PC-3 (cell line): ENCODE measurements at regions not wholly inside any gene's neighbourhood (a gene's known extent, or its start where the extent isn't known, plus 50 kb on each side); places are given as distances from the start of the nearest gene placed in this dataset.
A peak's percentile ranks its signal among the peaks of the same experiment; 100 is the strongest.

Experiments used
- ATAC-seq: fragments of 200-7000 bp; cut with Tn5 transposase; 2 replicates; pipeline ENCODE4 v1.9.1; 2020; ENCODE audit warnings: mild to moderate bottlenecking, moderate library complexity
- BruUV-seq: library from RNA; stranded (reverse); fragments of 400-500 nt; replicated peaks from 2 replicates; lab custom pipeline; 2021; lab: Mats Ljungman, UMichigan
- CTCF ChIA-PET: fragments of 300-600 bp; sonication (Branson Sonifier 250); formaldehyde crosslinking; loops from one replicate; lab custom pipeline; 2022; ENCODE audit warnings: antibody characterized with exemption; lab: Charles Lee
- POLR2A ChIA-PET: fragments of 300-600 bp; sonication (Branson Sonifier 250); formaldehyde crosslinking; loops from one replicate; lab custom pipeline; 2022; ENCODE audit warnings: antibody characterized with exemption; ENCODE audit not compliant: unreplicated experiment; lab: Charles Lee
- DNase-seq: peaks from one replicate; pipeline ENCODE4 v3.0.0-alpha.2; 2015
- H2AFZ ChIP-seq: fragments of 300-600 bp; sonication (generic); 2 replicates; pipeline ENCODE4 v1.6.0; 2016; ENCODE audit warnings: antibody characterized with exemption, low read length
- H3F3A ChIP-seq: fragments of 300-600 bp; sonication (generic); one replicate; pipeline ENCODE4 v1.6.0; 2017; ENCODE audit warnings: antibody characterized with exemption, low read length, control low read depth, mild to moderate bottlenecking; ENCODE audit not compliant: unreplicated experiment
- H3K27ac ChIP-seq: fragments of 300-600 bp; sonication (generic); 2 replicates; pipeline ENCODE4 v1.5.1; 2016; ENCODE audit warnings: mild to moderate bottlenecking, low read length
- H3K27me3 ChIP-seq: fragments of 300-600 bp; sonication (generic); 2 replicates; pipeline ENCODE4 v1.6.1; 2016; ENCODE audit warnings: low read length, mixed read lengths
- H3K36me3 ChIP-seq: fragments of 300-600 bp; sonication (generic); 2 replicates; pipeline ENCODE4 v1.6.1; 2016; ENCODE audit warnings: low read depth, mixed run types, low read length, mixed read lengths
- H3K4me1 ChIP-seq: fragments of 300-600 bp; sonication (generic); 2 replicates; pipeline ENCODE4 v1.5.1; 2016; ENCODE audit warnings: low read length; ENCODE audit not compliant: insufficient read depth
- H3K4me2 ChIP-seq: fragments of 300-600 bp; sonication (generic); 2 replicates; pipeline ENCODE4 v1.6.0; 2016; ENCODE audit warnings: low read length
- H3K4me3 ChIP-seq: fragments of 300-600 bp; sonication (generic); 2 replicates; pipeline ENCODE4 v1.5.1; 2016; ENCODE audit warnings: mild to moderate bottlenecking, low read length, mixed read lengths
- H3K79me2 ChIP-seq: fragments of 300-600 bp; sonication (generic); 2 replicates; pipeline ENCODE4 v1.6.1; 2017; ENCODE audit warnings: low read length, mixed read lengths
- H3K9ac ChIP-seq: fragments of 300-600 bp; sonication (generic); 2 replicates; pipeline ENCODE4 v1.6.0; 2016; ENCODE audit warnings: mild to moderate bottlenecking, low read length
- H3K9me2 ChIP-seq: fragments of 300-600 bp; sonication (generic); replicated peaks from 2 replicates; pipeline ENCODE4 v1.6.1; 2016; ENCODE audit warnings: mixed run types, low read length, mixed read lengths
- H3K9me3 ChIP-seq: fragments of 300-600 bp; sonication (generic); 2 replicates; pipeline ENCODE4 v1.6.1; 2016; ENCODE audit warnings: low read length, mixed read lengths
- H4K20me1 ChIP-seq: fragments of 300-600 bp; sonication (generic); 2 replicates; pipeline ENCODE4 v1.6.1; 2016; ENCODE audit warnings: low read length, mixed read lengths
- EZH2 ChIP-seq: fragments of 300-600 bp; sonication (generic); IDR thresholded peaks from one replicate; pipeline ENCODE4 v1.6.1; 2017; ENCODE audit warnings: antibody characterized with exemption, mild to moderate bottlenecking, low read length; ENCODE audit not compliant: unreplicated experiment
- EZH2phosphoT487 ChIP-seq: fragments of 300-600 bp; sonication (generic); IDR thresholded peaks from 2 replicates; pipeline ENCODE4 v1.6.1; 2018; ENCODE audit warnings: mild to moderate bottlenecking, antibody characterized with exemption, low read length, borderline replicate concordance
- intact Hi-C: fragments of 100-400 bp; cut with micrococcal nuclease; formaldehyde crosslinking; loops from 2 replicates; pipeline ENCODE4 v1.9.0; 2023
- TF ChIP-seq, protein P1 (sequence below): fragments of 300-600 bp; sonication (generic); conservative IDR thresholded peaks from 2 replicates; pipeline ENCODE4 v1.5.1; 2017; ENCODE audit warnings: antibody characterized with exemption, low read depth, mild to moderate bottlenecking, low read length

DNA sequence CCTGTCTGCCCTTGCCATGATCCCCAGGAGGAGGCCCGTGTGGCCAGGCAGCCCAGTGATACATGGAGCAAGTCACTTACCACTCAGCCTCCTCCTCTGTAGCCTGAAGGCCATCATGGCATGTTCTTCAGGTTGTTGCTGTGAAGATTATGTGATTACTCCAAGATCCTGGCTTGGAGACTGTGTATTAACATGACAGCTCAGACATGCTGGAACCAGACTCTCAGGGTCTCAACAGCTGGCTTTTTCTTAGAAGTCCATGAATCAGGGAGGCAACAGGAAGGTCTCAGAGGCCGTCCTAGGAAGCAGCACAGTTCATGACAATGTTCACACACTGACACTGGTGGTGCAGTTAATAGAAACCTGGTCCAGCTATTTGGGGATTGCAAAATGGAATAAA is 158.6 kb upstream of the TWIST2 start:
- H2AFZ ChIP-seq: no peak overlapping the region
- H3K27me3 ChIP-seq: no peaks in the 10 kb centered on the region
- H3K9me3 ChIP-seq: no peaks in the 10 kb centered on the region
- no peak overlapping the region for H3K4me3 ChIP-seq
- no peak overlapping the region for H3K4me2 ChIP-seq
- no peaks in the 10 kb centered on the region for H4K20me1 ChIP-seq
- peaks cover 18% of the 10 kb centered on the region for H3K4me1 ChIP-seq
- intact Hi-C loops: no loop called here
- H3K9me2 ChIP-seq: no peaks in the 10 kb centered on the region
- H3K79me2 ChIP-seq: no peaks in the 10 kb centered on the region
- POLR2A ChIA-PET: no interaction called here
- H3K9ac ChIP-seq: no peak overlapping the region
- ATAC-seq: no peak
- no peak overlapping the region for H3K27ac ChIP-seq
- CTCF ChIA-PET: no interaction called here
- TF ChIP-seq EZH2phosphoT487 (no peak), EZH2 (no peak)
- TF ChIP-seq, protein P1, sequence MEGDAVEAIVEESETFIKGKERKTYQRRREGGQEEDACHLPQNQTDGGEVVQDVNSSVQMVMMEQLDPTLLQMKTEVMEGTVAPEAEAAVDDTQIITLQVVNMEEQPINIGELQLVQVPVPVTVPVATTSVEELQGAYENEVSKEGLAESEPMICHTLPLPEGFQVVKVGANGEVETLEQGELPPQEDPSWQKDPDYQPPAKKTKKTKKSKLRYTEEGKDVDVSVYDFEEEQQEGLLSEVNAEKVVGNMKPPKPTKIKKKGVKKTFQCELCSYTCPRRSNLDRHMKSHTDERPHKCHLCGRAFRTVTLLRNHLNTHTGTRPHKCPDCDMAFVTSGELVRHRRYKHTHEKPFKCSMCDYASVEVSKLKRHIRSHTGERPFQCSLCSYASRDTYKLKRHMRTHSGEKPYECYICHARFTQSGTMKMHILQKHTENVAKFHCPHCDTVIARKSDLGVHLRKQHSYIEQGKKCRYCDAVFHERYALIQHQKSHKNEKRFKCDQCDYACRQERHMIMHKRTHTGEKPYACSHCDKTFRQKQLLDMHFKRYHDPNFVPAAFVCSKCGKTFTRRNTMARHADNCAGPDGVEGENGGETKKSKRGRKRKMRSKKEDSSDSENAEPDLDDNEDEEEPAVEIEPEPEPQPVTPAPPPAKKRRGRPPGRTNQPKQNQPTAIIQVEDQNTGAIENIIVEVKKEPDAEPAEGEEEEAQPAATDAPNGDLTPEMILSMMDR: no peak
- peaks cover 5% of the 10 kb centered on the region for H3F3A ChIP-seq
- no peaks in the 10 kb centered on the region for H3K36me3 ChIP-seq
- no peak for DNase-seq
- BruUV-seq: no TSS peak

DNA sequence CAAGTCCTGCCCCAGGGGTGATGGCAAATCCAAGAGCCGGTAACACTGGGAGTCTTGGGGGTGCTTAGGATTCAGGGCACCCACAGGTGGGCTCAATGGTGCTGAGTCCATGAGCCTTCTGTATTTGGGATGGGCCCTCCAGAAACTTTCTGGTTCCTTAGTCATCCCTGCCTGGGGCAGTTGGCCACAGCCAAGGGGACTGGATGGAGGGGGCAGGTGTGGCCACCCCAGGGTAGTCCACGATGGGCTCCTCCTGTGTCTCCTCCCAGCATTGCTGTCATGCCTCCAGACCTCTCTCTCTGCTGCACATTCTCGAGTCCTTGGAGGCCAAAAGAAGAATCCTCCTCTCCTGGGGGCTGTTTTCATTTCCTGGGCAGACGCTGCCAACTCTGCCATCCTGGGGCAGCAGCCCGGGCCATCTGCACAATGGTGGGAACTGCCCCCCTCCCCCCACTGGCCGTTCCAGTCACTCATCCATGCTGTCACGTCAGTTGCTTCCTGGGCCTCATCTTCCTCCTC is 158.0 kb upstream of the TWIST2 start:
- Histone ChIP-seq H3K27me3 (no peaks in the 10 kb centered on the region), H2AFZ (no peak overlapping the region), H3K9me2 (no peaks in the 10 kb centered on the region), H3K9ac (no peak overlapping the region), H3K4me2 (no peak overlapping the region), H3K79me2 (no peaks in the 10 kb centered on the region), H3K4me3 (no peak overlapping the region), H3F3A (peaks cover 5% of the 10 kb centered on the region), H3K4me1 (peaks cover 15% of the 10 kb centered on the region), H4K20me1 (no peaks in the 10 kb centered on the region), H3K9me3 (no peaks in the 10 kb centered on the region), H3K27ac (no peak overlapping the region), H3K36me3 (no peaks in the 10 kb centered on the region)
- CTCF ChIA-PET: no interaction called here
- DNase-seq (no peak), ATAC-seq (no peak)
- TF ChIP-seq, protein P1: 0 out of 2 replicates have a peak, but pooled peaks have one; percentile 9
- TF ChIP-seq EZH2phosphoT487: no peak
- TF ChIP-seq EZH2: no peak
- no TSS peak for BruUV-seq
- POLR2A ChIA-PET: no interaction called here
- intact Hi-C loops: no loop called here

DNA sequence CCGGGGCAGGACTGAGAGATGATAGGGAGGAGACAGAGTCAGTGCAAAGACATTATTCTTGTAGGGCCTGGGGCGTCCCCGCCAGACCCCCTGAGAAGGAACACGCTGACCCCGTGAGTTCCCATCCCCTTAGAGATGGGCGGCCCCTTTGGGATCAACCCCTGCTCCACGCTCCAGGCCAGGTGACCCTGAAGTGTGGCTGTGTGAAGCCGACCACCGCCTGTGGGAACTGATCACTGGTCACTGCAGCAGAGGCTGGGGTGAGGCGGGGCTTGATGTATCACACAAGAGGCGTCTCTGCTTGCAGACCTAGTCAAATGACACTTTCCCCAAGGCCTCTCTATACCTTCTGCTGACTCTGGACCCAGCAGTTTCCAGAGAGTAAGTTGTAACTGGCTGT is 157.4 kb upstream of the TWIST2 start:
- DNase-seq: no peak
- intact Hi-C loops: no loop called here

More for the DNA sequence above, 157.4 kb upstream of the TWIST2 start:
- ChIA-PET POLR2A (no interaction called here), CTCF (no interaction called here)
- Histone ChIP-seq H3K4me1 (peaks cover 9% of the 10 kb centered on the region), H3K36me3 (no peaks in the 10 kb centered on the region), H3K9ac (no peak overlapping the region), H3K79me2 (no peaks in the 10 kb centered on the region), H3F3A (no peaks in the 10 kb centered on the region), H3K9me3 (no peaks in the 10 kb centered on the region), H2AFZ (no peak overlapping the region), H4K20me1 (no peaks in the 10 kb centered on the region), H3K27me3 (no peaks in the 10 kb centered on the region), H3K9me2 (no peaks in the 10 kb centered on the region), H3K4me2 (no peak overlapping the region), H3K27ac (no peak overlapping the region), H3K4me3 (no peak overlapping the region)
- BruUV-seq: no TSS peak
- TF ChIP-seq, protein P1: no peak
- TF ChIP-seq EZH2phosphoT487: no peak
- no peak for TF ChIP-seq EZH2
- ATAC-seq: no peak
